Keratinocyte (primary cell): ENCODE measurements at regions not wholly inside any gene's neighbourhood (a gene's known extent, or its start where the extent isn't known, plus 50 kb on each side); places are given as distances from the start of the nearest gene placed in this dataset.

ENCODE experiments used
- EZH2 ChIP-seq: IDR thresholded peaks from one replicate; pipeline ENCODE4 v1.6.1; 2012; ENCODE audit warnings: inconsistent platforms, mild to moderate bottlenecking, low read length, moderate library complexity
- TF ChIP-seq, protein P1 (sequence below), 3 experiments: IDR thresholded peaks in 1 of 3; conservative IDR thresholded peaks in 1 of 3; optimal IDR thresholded peaks in 1 of 3; 2 replicates in 2 of 3; 3 replicates in 1 of 3; pipeline versions ENCODE3 to v1.5.1; 2011; ENCODE audit warnings: low read length in 3 of 3, mild to moderate bottlenecking in 3 of 3, moderate library complexity in 2 of 3, control low read depth in 1 of 3, inconsistent platforms in 1 of 3; ENCODE audit not compliant: insufficient read depth in 2 of 3; ENCODE audit errors: extremely low read depth in 1 of 3

GRCh38 chr12:114838480-114838879 lies 154.5 kb upstream of the TBX3 start:
- TF ChIP-seq, protein P1, sequence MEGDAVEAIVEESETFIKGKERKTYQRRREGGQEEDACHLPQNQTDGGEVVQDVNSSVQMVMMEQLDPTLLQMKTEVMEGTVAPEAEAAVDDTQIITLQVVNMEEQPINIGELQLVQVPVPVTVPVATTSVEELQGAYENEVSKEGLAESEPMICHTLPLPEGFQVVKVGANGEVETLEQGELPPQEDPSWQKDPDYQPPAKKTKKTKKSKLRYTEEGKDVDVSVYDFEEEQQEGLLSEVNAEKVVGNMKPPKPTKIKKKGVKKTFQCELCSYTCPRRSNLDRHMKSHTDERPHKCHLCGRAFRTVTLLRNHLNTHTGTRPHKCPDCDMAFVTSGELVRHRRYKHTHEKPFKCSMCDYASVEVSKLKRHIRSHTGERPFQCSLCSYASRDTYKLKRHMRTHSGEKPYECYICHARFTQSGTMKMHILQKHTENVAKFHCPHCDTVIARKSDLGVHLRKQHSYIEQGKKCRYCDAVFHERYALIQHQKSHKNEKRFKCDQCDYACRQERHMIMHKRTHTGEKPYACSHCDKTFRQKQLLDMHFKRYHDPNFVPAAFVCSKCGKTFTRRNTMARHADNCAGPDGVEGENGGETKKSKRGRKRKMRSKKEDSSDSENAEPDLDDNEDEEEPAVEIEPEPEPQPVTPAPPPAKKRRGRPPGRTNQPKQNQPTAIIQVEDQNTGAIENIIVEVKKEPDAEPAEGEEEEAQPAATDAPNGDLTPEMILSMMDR (optimal IDR thresholded peaks at IDR 0.05 in 1 of 3, IDR thresholded peaks at IDR 0.05 in 1 of 3, conservative IDR thresholded peaks at IDR 0.05 in 1 of 3; ENCODE audit: extremely low read depth in 1 of 3, insufficient read depth in 2 of 3, low read length in 3 of 3) = no peak
- no peak for TF ChIP-seq EZH2
